ENCODE measurements at regions not wholly inside any gene's neighbourhood (a gene's known extent, or its start where the extent isn't known, plus 50 kb on each side); places are given as distances from the start of the nearest gene placed in this dataset.

DNA sequence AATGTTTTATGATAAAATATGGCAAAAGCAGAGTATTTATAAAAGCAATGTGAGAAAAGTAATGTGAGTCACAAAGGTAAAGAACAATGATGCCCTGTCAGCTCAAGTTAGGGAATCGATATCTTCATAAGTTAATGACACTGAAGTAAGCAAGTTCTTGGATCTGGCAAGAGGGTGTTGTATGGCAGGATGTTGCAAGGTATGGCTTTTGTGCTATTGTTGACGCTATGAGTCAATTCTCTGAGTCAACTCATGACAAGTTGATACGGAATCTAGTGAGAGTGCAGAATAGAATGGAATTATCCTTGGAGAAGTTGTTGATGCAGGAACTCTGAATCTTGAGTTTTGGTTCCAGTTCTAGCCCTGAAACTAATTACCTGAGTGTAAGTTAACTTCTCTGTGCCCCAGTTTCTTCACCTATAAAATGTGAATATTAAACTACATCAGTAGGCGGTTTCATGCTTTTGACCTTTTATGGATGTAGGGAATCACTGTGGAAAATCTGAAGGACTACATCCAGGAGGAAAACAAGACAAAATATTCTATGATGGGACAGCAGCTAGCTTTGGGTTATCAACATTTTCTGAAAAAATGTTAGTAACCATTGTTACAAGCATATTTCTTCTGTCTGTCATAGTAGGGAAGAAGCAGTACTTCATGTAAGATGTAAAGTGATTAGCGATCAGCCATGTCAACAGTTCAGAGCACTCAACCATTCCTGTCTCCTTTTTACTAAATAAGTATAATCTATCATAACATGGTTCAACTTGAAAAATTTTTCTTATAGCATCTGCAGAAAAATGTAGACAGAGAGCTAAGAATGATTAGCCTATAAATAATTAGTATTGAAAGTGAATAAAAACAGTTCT, 96.9 kb downstream of the ATP6V1G3 start:
- Histone ChIP-seq H2AFZ (ENCODE audit: low read length) (no peak overlapping the region), H3K9ac (ENCODE audit: insufficient read depth, low read depth, low read length) (no peak overlapping the region), H3K4me2 (ENCODE audit: low read depth, low read length) (no peak overlapping the region), H4K20me1 (ENCODE audit: insufficient read depth, low read length) (no peaks in the 10 kb centered on the region), H3K79me2 (ENCODE audit: insufficient read depth, low read length) (no peaks in the 10 kb centered on the region), H3K27me3 (ENCODE audit: control insufficient read depth in 1 of 2, insufficient read depth in 2 of 2, low read length in 2 of 2) (no peaks in the 10 kb centered on the region), H3K4me1 (ENCODE audit: insufficient read depth, low read length) (no peaks in the 10 kb centered on the region), H3K9me3 (ENCODE audit: low read length) (no peaks in the 10 kb centered on the region), H3K4me3 (replicated peaks in 1 of 3; ENCODE audit: insufficient read depth in 1 of 3, low read depth in 2 of 3, low read length in 3 of 3) (no peak overlapping the region), H3K27ac (ENCODE audit: extremely low read length, insufficient read depth, low read length) (no peak overlapping the region), H3K36me3 (replicated peaks in 1 of 2; ENCODE audit: control insufficient read depth in 1 of 2, insufficient read depth in 2 of 2, low read length in 2 of 2) (no peaks in the 10 kb centered on the region)
- BruUV-seq (replicated peaks), result no TSS peak
- DNase-seq (ENCODE audit: low spot score) (peak; percentile 48), ATAC-seq (peak; percentile 37; the same call in 1 of the 3 replicates), FAIRE-seq (no peak)
- 31% methylated on average over 5 of the region's 5 CpGs for WGBS (ENCODE audit: low lambda C conversion rate)
- ChIA-PET CTCF (ENCODE audit: low intra/inter-chr PET ratio, low total read pairs) (no interaction called here), POLR2A (no interaction called here)
- intact Hi-C loops (cut with micrococcal nuclease; ENCODE audit: unreplicated experiment), result no loop called here
- in situ Hi-C loops (cut with HindIII; ENCODE audit: extremely low pct_ligation_motif_present, low pct_unique_long_range_greater_than_20kb), result no loop called here
- peak; percentile 61; the same call in 1 of the 2 replicates for TF ChIP-seq SOX5 (CRISPR knock-in tag; IDR thresholded peaks at IDR 0.05; ENCODE audit: borderline replicate concordance)
- TF ChIP-seq, protein P1, sequence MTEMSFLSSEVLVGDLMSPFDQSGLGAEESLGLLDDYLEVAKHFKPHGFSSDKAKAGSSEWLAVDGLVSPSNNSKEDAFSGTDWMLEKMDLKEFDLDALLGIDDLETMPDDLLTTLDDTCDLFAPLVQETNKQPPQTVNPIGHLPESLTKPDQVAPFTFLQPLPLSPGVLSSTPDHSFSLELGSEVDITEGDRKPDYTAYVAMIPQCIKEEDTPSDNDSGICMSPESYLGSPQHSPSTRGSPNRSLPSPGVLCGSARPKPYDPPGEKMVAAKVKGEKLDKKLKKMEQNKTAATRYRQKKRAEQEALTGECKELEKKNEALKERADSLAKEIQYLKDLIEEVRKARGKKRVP (CRISPR knock-in tag; IDR thresholded peaks at IDR 0.05), result peak in 1 of 2 experiments; percentile 12; a peak in 1 of 4 replicates
- peak; percentile 88 for TF ChIP-seq FOSL2 (CRISPR knock-in tag; IDR thresholded peaks at IDR 0.05)
- TF ChIP-seq, protein P2, sequence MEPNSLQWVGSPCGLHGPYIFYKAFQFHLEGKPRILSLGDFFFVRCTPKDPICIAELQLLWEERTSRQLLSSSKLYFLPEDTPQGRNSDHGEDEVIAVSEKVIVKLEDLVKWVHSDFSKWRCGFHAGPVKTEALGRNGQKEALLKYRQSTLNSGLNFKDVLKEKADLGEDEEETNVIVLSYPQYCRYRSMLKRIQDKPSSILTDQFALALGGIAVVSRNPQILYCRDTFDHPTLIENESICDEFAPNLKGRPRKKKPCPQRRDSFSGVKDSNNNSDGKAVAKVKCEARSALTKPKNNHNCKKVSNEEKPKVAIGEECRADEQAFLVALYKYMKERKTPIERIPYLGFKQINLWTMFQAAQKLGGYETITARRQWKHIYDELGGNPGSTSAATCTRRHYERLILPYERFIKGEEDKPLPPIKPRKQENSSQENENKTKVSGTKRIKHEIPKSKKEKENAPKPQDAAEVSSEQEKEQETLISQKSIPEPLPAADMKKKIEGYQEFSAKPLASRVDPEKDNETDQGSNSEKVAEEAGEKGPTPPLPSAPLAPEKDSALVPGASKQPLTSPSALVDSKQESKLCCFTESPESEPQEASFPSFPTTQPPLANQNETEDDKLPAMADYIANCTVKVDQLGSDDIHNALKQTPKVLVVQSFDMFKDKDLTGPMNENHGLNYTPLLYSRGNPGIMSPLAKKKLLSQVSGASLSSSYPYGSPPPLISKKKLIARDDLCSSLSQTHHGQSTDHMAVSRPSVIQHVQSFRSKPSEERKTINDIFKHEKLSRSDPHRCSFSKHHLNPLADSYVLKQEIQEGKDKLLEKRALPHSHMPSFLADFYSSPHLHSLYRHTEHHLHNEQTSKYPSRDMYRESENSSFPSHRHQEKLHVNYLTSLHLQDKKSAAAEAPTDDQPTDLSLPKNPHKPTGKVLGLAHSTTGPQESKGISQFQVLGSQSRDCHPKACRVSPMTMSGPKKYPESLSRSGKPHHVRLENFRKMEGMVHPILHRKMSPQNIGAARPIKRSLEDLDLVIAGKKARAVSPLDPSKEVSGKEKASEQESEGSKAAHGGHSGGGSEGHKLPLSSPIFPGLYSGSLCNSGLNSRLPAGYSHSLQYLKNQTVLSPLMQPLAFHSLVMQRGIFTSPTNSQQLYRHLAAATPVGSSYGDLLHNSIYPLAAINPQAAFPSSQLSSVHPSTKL (CRISPR knock-in tag; IDR thresholded peaks at IDR 0.05), result 0 out of 2 replicates have a peak, but pooled peaks have one; percentile 21
- no peak for TF ChIP-seq SOX13 (IDR thresholded peaks at IDR 0.05)
- TF ChIP-seq SOX13 (CRISPR knock-in tag; conservative IDR thresholded peaks at IDR 0.05 in 1 of 2, IDR thresholded peaks at IDR 0.05 in 1 of 2), result peak in 1 of 2 experiments; percentile 63; a peak in 1 of 4 replicates
- TF ChIP-seq MAFF (IDR thresholded peaks at IDR 0.05; ENCODE audit: low read depth, low read length), result peak; percentile 27; the same call in 1 of the 2 replicates
- TF ChIP-seq, protein P3, sequence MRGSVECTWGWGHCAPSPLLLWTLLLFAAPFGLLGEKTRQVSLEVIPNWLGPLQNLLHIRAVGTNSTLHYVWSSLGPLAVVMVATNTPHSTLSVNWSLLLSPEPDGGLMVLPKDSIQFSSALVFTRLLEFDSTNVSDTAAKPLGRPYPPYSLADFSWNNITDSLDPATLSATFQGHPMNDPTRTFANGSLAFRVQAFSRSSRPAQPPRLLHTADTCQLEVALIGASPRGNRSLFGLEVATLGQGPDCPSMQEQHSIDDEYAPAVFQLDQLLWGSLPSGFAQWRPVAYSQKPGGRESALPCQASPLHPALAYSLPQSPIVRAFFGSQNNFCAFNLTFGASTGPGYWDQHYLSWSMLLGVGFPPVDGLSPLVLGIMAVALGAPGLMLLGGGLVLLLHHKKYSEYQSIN (CRISPR knock-in tag; IDR thresholded peaks at IDR 0.05; ENCODE audit: borderline replicate concordance), result no peak
- TF ChIP-seq RAD21 (CRISPR knock-in tag; IDR thresholded peaks at IDR 0.05), result no peak
- TF ChIP-seq SP4 (CRISPR knock-in tag; IDR thresholded peaks at IDR 0.05), result no peak
- TF ChIP-seq FOXP1 (IDR thresholded peaks at IDR 0.05), result no peak
- peak; percentile 43 for TF ChIP-seq FOXP1 (CRISPR knock-in tag; IDR thresholded peaks at IDR 0.05)
- peak; percentile 49; the same call in 1 of the 2 replicates for TF ChIP-seq CEBPB (IDR thresholded peaks at IDR 0.05; ENCODE audit: borderline replicate concordance, low read depth, low read length)
- no peak for TF ChIP-seq SAFB2 (CRISPR knock-in tag; IDR thresholded peaks at IDR 0.05; ENCODE audit: borderline replicate concordance, low read depth)

All from HepG2 (cell line).